Adrenal gland (tissue), 5 donors: ENCODE measurements at regions not wholly inside any gene's neighbourhood (a gene's known extent, or its start where the extent isn't known, plus 50 kb on each side); places are given as distances from the start of the nearest gene placed in this dataset.

ENCODE experiments used
- CTCF ChIP-seq, 6 experiments: fragments of 450-650 bp in 4 of 6; fragments of 200-600 bp in 2 of 6; sonication (generic) in 1 of 6; IDR thresholded peaks; 1 replicate in 5 of 6; 2 replicates in 1 of 6; pipeline versions ENCODE4 v1.5.1 to v1.8.0; 2016 to 2021; ENCODE audit warnings: antibody characterized with exemption in 6 of 6, mild to moderate bottlenecking in 2 of 6, moderate library complexity in 1 of 6
- POLR2A ChIP-seq, 2 donors: fragments of 450-650 bp; IDR thresholded peaks; one replicate each; pipeline ENCODE4 v1.6.1; 2017; ENCODE audit warnings: antibody characterized with exemption in 2 of 2, mild to moderate bottlenecking in 2 of 2, moderate library complexity in 1 of 2
- donor health status: DM: no; HTN: no; CAD: no.

- TF ChIP-seq POLR2A (IDR thresholded peaks at IDR 0.05) (no peak), CTCF (IDR thresholded peaks at IDR 0.05) (no peak)
Observed at GRCh38 chr5:116825486-116825885, 250.9 kb upstream of the SEMA6A start.
